Lung (tissue), 11 donors: ENCODE measurements at regions not wholly inside any gene's neighbourhood (a gene's known extent, or its start where the extent isn't known, plus 50 kb on each side); places are given as distances from the start of the nearest gene placed in this dataset.

ENCODE experiments used
- ATAC-seq: fragments of 200-7000 bp; cut with Tn5 transposase; one replicate; pipeline ENCODE4 v1.9.1; 2020; ENCODE audit warnings: moderate number of reproducible peaks; ENCODE audit not compliant: insufficient read depth, low FRiP score
- DNase-seq, 3 donors: peaks; one replicate each; pipeline ENCODE4 v3.0.0-alpha.2; 2013 to 2017
- H3K27ac ChIP-seq, 2 donors: one replicate each; pipeline ENCODE4 v1.5.1; 2013; ENCODE audit warnings: mild to moderate bottlenecking in 2 of 2, moderate library complexity in 2 of 2, control low read depth in 1 of 2, inconsistent platforms in 1 of 2, low read depth in 1 of 2, low read length in 1 of 2
- H3K27me3 ChIP-seq, 3 donors: one replicate each; pipeline ENCODE4 v1.5.1; 2013; ENCODE audit warnings: low read length in 2 of 3; ENCODE audit not compliant: control insufficient read depth in 3 of 3, insufficient read depth in 3 of 3
- H3K36me3 ChIP-seq, 4 donors: one replicate each; pipeline ENCODE4 v1.5.1; 2013; ENCODE audit warnings: low read length in 4 of 4, mild to moderate bottlenecking in 1 of 4, moderate library complexity in 1 of 4; ENCODE audit not compliant: control insufficient read depth in 4 of 4, insufficient read depth in 4 of 4
- H3K4me1 ChIP-seq, 5 donors: one replicate each; pipeline ENCODE4 v1.5.1; 2013; ENCODE audit warnings: low read length in 5 of 5, mild to moderate bottlenecking in 2 of 5, moderate library complexity in 1 of 5; ENCODE audit not compliant: control insufficient read depth in 5 of 5, insufficient read depth in 5 of 5
- H3K4me3 ChIP-seq: one replicate; pipeline ENCODE4 v1.5.1; 2013; ENCODE audit warnings: mild to moderate bottlenecking, control low read depth, moderate library complexity
- H3K9ac ChIP-seq, 2 donors: one replicate each; pipeline ENCODE4 v1.5.1; 2013; ENCODE audit warnings: low read length in 2 of 2, control low read depth in 1 of 2; ENCODE audit not compliant: insufficient read depth in 1 of 2
- H3K9me3 ChIP-seq, 4 donors: one replicate each; pipeline ENCODE4 v1.5.1; 2013; ENCODE audit warnings: low read length in 3 of 4, mild to moderate bottlenecking in 1 of 4, moderate library complexity in 1 of 4; ENCODE audit not compliant: control insufficient read depth in 4 of 4, insufficient read depth in 3 of 4
- WGBS, 2 donors: extraction: QIAGEN DNeasy Blood & Tissue Kit; methylation state at CpG; one replicate each; pipeline ENCODE4 v1.1.7; 2013; 5-methylcytosine and 5-hydroxymethylcytosine counted together
- TF ChIP-seq, protein P1 (sequence below): IDR thresholded peaks from 2 replicates; pipeline ENCODE4 v1.5.1; 2012; ENCODE audit warnings: mild to moderate bottlenecking; ENCODE audit errors: control extremely low read depth, extremely low read depth
- donor health status: control.
- donor health status: control.
- donor health status: Bipolar disorder and iron deficiency.
- donor health status: healthy.
- donor health status: DM: yes; HTN: yes; CAD: no.

DNA sequence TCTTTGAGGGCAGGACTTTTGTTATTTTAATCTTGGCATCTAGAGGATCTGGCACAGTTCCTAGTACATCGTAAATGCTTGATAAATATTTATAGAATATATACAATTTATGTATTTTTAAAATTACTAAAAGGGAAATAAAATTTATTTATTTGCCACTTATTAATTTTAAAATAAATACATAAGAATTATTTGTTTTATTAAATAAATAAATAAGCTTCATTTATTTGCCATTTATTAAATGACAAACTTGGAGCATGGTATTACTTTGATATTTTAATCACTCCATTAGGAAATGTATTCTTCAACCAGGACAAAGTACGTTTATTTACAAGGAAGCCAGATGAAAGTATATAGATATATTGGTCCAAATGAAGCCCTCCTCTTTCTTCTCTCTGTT lies 118.7 kb upstream of the LRIG3 start:
- H3K4me3 ChIP-seq = no peak overlapping the region
- no peak overlapping the region for H3K9ac ChIP-seq
- no peak for DNase-seq
- TF ChIP-seq, protein P1, sequence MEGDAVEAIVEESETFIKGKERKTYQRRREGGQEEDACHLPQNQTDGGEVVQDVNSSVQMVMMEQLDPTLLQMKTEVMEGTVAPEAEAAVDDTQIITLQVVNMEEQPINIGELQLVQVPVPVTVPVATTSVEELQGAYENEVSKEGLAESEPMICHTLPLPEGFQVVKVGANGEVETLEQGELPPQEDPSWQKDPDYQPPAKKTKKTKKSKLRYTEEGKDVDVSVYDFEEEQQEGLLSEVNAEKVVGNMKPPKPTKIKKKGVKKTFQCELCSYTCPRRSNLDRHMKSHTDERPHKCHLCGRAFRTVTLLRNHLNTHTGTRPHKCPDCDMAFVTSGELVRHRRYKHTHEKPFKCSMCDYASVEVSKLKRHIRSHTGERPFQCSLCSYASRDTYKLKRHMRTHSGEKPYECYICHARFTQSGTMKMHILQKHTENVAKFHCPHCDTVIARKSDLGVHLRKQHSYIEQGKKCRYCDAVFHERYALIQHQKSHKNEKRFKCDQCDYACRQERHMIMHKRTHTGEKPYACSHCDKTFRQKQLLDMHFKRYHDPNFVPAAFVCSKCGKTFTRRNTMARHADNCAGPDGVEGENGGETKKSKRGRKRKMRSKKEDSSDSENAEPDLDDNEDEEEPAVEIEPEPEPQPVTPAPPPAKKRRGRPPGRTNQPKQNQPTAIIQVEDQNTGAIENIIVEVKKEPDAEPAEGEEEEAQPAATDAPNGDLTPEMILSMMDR = no peak
- WGBS, 2 donors = 62 to 75% methylated on average over 2 of the region's 2 CpGs
- ATAC-seq = no peak
- peaks cover 0 to 18% (median 0%) of the 10 kb centered on the region in 5 donors for H3K4me1 ChIP-seq
- peaks cover 0 to 2% (median 0%) of the 10 kb centered on the region in 4 donors for H3K9me3 ChIP-seq
- H3K27me3 ChIP-seq = no peaks in the 10 kb centered on the region
- no peaks in the 10 kb centered on the region for H3K36me3 ChIP-seq
- H3K27ac ChIP-seq = no peak overlapping the region

DNA sequence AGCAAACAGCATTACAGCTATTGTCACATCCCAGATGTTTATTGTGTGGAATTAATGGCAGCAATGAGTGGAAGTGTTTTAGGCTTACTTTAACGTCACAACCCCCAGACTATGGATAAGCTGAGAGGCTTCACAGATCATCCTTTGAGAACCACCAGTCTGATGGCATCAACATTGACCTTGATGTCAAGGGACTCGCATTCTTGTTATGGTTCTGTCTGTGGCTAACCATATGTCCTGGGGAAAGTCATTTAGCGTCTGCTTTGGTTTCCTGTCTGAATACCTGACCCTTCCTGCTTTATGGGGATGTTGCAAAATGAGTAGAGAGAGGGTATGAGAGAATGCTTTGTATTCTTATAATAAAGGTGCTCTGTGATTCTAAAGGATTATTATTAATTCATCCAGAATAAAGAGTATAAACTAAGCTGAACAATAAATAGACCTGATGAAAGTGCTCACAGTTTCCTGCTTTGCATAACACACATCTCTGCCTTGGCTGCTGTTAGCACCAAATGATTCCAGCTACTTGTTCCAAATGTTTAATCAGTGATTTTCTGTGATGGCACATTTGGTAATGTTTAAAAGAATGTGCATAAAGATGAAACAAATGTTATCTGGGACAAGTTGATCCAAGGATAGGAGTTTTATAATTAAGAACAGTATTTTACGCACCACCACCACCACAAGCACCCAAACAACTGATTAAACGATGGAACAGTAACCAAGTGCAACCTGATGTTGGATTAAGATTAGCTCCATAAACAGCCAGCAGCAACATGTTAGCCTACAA lies 116.9 kb upstream of the LRIG3 start:
- DNase-seq = no peak
- H3K27ac ChIP-seq = no peak overlapping the region
- H3K9ac ChIP-seq = no peak overlapping the region
- H3K9me3 ChIP-seq = peaks cover 0 to 2% (median 0%) of the 10 kb centered on the region in 4 donors
- H3K36me3 ChIP-seq = no peaks in the 10 kb centered on the region
- H3K4me1 ChIP-seq = peaks cover 0 to 18% (median 0%) of the 10 kb centered on the region in 5 donors
- ATAC-seq = no peak
- whole genome bisulfite sequencing, 2 donors = 61 to 63% methylated on average over 5 of the region's 5 CpGs
- TF ChIP-seq, protein P1 = no peak
- no peaks in the 10 kb centered on the region for H3K27me3 ChIP-seq
- no peak overlapping the region for H3K4me3 ChIP-seq

- no peak overlapping the region for H3K9ac ChIP-seq
- H3K27ac ChIP-seq = no peak overlapping the region
- no peak for ATAC-seq
- H3K4me3 ChIP-seq = no peak overlapping the region
- H3K27me3 ChIP-seq = no peaks in the 10 kb centered on the region
- DNase-seq = no peak
- H3K36me3 ChIP-seq = no peaks in the 10 kb centered on the region
- peaks cover 0 to 2% (median 0%) of the 10 kb centered on the region in 4 donors for H3K9me3 ChIP-seq
- WGBS, 2 donors = 92 to 97% methylated on average over 2 of the region's 2 CpGs
- peaks cover 0 to 11% (median 0%) of the 10 kb centered on the region in 5 donors for H3K4me1 ChIP-seq
- TF ChIP-seq, protein P1 = no peak
Observed at GRCh38 chr12:59036347-59036746, 116.0 kb upstream of the LRIG3 start.

DNA sequence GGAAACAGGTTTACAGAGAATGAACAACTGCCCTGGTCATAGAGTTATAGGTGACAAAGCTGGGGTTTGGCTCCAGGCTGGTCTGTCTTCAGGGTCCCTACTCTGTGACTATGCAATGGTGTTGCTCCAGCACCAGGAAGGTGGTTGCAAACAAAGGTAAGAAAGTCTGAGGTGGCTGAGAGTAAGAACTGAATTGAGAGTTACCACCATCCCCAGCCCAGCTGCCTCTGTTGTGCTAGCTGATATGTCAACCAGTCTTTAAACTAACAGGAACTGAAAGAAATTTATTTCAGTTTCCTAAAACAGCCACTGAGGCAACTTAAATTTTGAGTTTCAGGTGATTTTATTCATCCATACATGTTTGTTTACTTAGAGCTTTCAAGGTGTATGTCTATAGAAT lies 111.0 kb upstream of the LRIG3 start:
- H3K36me3 ChIP-seq = no peaks in the 10 kb centered on the region
- no peak for DNase-seq
- no peak overlapping the region for H3K27ac ChIP-seq
- ATAC-seq = no peak
- H3K9me3 ChIP-seq = peaks cover 0 to 2% (median 0%) of the 10 kb centered on the region in 4 donors
- no peak overlapping the region for H3K4me3 ChIP-seq
- no peaks in the 10 kb centered on the region for H3K27me3 ChIP-seq
- no peaks in the 10 kb centered on the region for H3K4me1 ChIP-seq
- TF ChIP-seq, protein P1 = no peak
- no peak overlapping the region for H3K9ac ChIP-seq
